CD4-positive, alpha-beta T cell (primary cell): ENCODE measurements at regions not wholly inside any gene's neighbourhood (a gene's known extent, or its start where the extent isn't known, plus 50 kb on each side); places are given as distances from the start of the nearest gene placed in this dataset.

ENCODE experiments used
- ATAC-seq: fragments of 200-7000 bp; cut with Tn5 transposase; one replicate; pipeline ENCODE4 v1.10.0; 2022; ENCODE audit warnings: mild to moderate bottlenecking; ENCODE audit not compliant: poor library complexity
- CTCF ChIA-PET: fragments of 350-600 bp; sonication (Branson Sonifier 250); formaldehyde crosslinking; loops from one replicate; lab custom pipeline; 2021; ENCODE audit warnings: antibody characterized with exemption, inconsistent platforms; lab: Charles Lee
- POLR2A ChIA-PET: fragments of 350-600 bp; sonication (Branson Sonifier 250); formaldehyde crosslinking; loops from one replicate; lab custom pipeline; 2021; ENCODE audit warnings: antibody characterized with exemption, inconsistent platforms; lab: Charles Lee
- DNase-seq, 14 experiments: peaks; one replicate each; pipeline ENCODE4 v3.0.0-alpha.2; 2013 to 2020; ENCODE audit warnings: mixed read lengths in 2 of 14
- H3K27ac ChIP-seq, 2 donors: one replicate each; pipeline versions ENCODE4 v1.5.1 to v1.7.0; 2013; ENCODE audit warnings: low read length in 2 of 2, low read depth in 1 of 2, mild to moderate bottlenecking in 1 of 2
- H3K27me3 ChIP-seq, 2 experiments: 1 replicate in 1 of 2; 2 replicates in 1 of 2; pipeline versions ENCODE4 v1.6.1 to v1.7.0; 2013; ENCODE audit warnings: low read length in 2 of 2, control low read depth in 1 of 2, mild to moderate bottlenecking in 1 of 2, moderate library complexity in 1 of 2; ENCODE audit not compliant: insufficient read depth in 2 of 2, control insufficient read depth in 1 of 2
- H3K36me3 ChIP-seq: one replicate; pipeline ENCODE4 v1.6.1; 2013; ENCODE audit warnings: low read length, control low read depth; ENCODE audit not compliant: insufficient read depth
- H3K4me1 ChIP-seq: one replicate; pipeline ENCODE4 v1.6.1; 2013; ENCODE audit warnings: low read length, control low read depth; ENCODE audit not compliant: insufficient read depth
- H3K4me3 ChIP-seq: one replicate; pipeline ENCODE4 v1.5.1; 2013; ENCODE audit warnings: mild to moderate bottlenecking, low read length, moderate library complexity
- H3K9me3 ChIP-seq, 2 experiments: 1 replicate in 1 of 2; 2 replicates in 1 of 2; pipeline versions ENCODE4 v1.6.1 to v1.7.0; 2013; ENCODE audit warnings: low read length in 2 of 2, mild to moderate bottlenecking in 2 of 2, control low read depth in 1 of 2, moderate library complexity in 1 of 2; ENCODE audit not compliant: control insufficient read depth in 1 of 2, insufficient read depth in 1 of 2
- H3K27ac Mint-ChIP-seq: one replicate; pipeline ENCODE4 v1.8.0; 2020; ENCODE audit warnings: mixed read lengths
- H3K27me3 Mint-ChIP-seq: one replicate; pipeline ENCODE4 v1.8.0; 2021; ENCODE audit warnings: mixed read lengths
- H3K36me3 Mint-ChIP-seq: one replicate; pipeline ENCODE4 v1.8.0; 2021; ENCODE audit warnings: low read depth, mixed read lengths
- H3K4me1 Mint-ChIP-seq: one replicate; pipeline ENCODE4 v1.8.0; 2021; ENCODE audit warnings: low read depth, mixed read lengths
- H3K4me3 Mint-ChIP-seq: one replicate; pipeline ENCODE4 v1.8.0; 2020; ENCODE audit warnings: mild to moderate bottlenecking, mixed read lengths
- H3K9me3 Mint-ChIP-seq: one replicate; pipeline ENCODE4 v1.8.0; 2020; ENCODE audit warnings: mixed read lengths
- intact Hi-C, 2 experiments: fragments of 100-400 bp; cut with DNase I in 1 of 2; cut with micrococcal nuclease in 1 of 2; formaldehyde crosslinking; loops; one replicate each; pipeline versions ENCODE4 v1.15.1 to v1.9.0; 2023 to 2025; cut with DNase I, micrococcal nuclease
- TF ChIP-seq, protein P1 (sequence below): fragments of 200-600 bp; IDR thresholded peaks from one replicate; pipeline ENCODE4 v1.8.0; 2022; ENCODE audit warnings: antibody characterized with exemption, mild to moderate bottlenecking

DNA sequence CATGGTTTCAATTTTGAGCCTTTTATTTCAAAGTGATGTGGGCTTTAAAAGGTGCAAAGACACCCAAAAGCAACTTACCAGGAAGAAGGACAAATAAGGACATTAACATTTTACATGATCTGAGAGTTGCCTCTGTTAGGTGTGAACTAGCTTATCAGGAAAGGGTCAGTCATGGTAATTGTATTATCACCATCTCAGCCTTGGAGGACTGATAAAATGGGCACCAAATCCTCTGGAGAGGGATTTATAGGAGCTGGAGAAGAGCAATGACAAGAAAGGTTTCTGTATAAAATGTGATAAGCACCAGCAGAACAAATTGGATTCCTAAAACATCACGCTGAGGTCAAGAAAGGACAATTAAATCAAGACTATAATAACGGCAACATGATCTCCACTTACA is 217.7 kb upstream of the PRICKLE1 start:
- ATAC-seq (no peak), DNase-seq (no peak)
- CTCF ChIA-PET: no interaction called here
- Mint-ChIP-seq H3K36me3 (no peaks in the 10 kb centered on the region), H3K9me3 (peaks cover 2% of the 10 kb centered on the region), H3K27ac (no peak overlapping the region), H3K4me1 (no peaks in the 10 kb centered on the region), H3K27me3 (no peaks in the 10 kb centered on the region), H3K4me3 (no peak overlapping the region)
- Histone ChIP-seq H3K27me3 (no peaks in the 10 kb centered on the region), H3K9me3 (no peaks in the 10 kb centered on the region), H3K27ac (no peak overlapping the region), H3K36me3 (no peaks in the 10 kb centered on the region), H3K4me3 (no peak overlapping the region), H3K4me1 (no peaks in the 10 kb centered on the region)
- POLR2A ChIA-PET: no interaction called here
- intact Hi-C loops: no loop called here
- TF ChIP-seq, protein P1, sequence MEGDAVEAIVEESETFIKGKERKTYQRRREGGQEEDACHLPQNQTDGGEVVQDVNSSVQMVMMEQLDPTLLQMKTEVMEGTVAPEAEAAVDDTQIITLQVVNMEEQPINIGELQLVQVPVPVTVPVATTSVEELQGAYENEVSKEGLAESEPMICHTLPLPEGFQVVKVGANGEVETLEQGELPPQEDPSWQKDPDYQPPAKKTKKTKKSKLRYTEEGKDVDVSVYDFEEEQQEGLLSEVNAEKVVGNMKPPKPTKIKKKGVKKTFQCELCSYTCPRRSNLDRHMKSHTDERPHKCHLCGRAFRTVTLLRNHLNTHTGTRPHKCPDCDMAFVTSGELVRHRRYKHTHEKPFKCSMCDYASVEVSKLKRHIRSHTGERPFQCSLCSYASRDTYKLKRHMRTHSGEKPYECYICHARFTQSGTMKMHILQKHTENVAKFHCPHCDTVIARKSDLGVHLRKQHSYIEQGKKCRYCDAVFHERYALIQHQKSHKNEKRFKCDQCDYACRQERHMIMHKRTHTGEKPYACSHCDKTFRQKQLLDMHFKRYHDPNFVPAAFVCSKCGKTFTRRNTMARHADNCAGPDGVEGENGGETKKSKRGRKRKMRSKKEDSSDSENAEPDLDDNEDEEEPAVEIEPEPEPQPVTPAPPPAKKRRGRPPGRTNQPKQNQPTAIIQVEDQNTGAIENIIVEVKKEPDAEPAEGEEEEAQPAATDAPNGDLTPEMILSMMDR: no peak

DNA sequence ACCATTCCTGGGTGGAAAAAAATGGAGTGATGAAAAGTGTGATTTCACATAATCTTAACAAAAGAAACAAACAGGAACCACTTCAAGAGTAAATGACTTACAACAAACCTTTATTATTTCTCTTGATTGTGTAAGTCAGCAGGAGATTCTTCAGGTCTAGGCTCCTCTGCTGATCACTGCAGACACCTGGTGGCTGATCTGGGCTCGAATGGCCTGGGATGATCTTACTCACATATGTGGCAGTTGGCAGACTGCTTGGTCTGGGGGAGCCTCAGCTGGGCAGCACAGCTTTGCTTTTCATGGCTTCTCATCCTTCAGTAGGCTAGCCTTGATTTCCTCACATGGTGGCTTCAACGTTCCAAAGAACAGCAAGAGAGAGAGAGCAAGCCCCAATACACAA is 215.4 kb upstream of the PRICKLE1 start:
- Histone ChIP-seq H3K4me3 (no peak overlapping the region), H3K27me3 (no peaks in the 10 kb centered on the region), H3K9me3 (no peaks in the 10 kb centered on the region), H3K27ac (no peak overlapping the region), H3K4me1 (no peaks in the 10 kb centered on the region), H3K36me3 (no peaks in the 10 kb centered on the region)
- intact Hi-C loops: no loop called here
- ChIA-PET CTCF (no interaction called here), POLR2A (no interaction called here)
- Mint-ChIP-seq H3K4me1 (no peaks in the 10 kb centered on the region), H3K9me3 (peaks cover 2% of the 10 kb centered on the region), H3K27me3 (no peaks in the 10 kb centered on the region), H3K36me3 (no peaks in the 10 kb centered on the region), H3K4me3 (no peak overlapping the region), H3K27ac (no peak overlapping the region)
- TF ChIP-seq, protein P1: no peak
- ATAC-seq: no peak
- no peak for DNase-seq

DNA sequence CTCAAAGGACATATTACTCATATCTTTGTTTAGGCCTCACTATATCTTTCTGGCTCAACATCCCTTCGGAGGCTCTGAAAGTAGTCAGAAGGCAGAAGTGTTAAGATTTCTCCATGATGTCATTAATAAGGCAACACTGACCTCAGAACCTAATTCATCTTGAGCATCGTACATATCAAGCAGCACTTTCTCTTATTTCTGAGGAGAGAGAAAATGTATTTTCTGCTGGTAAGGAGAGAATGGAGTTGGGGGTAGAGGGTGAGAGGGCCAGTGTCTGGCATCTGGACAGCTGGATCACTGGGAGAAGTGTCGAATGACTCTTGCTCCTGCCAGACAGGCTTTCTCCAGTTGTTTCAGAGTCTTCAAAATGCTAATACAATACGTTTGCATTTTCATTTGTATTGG is 213.2 kb upstream of the PRICKLE1 start:
- H3K36me3 ChIP-seq: no peaks in the 10 kb centered on the region
- H3K36me3 Mint-ChIP-seq: no peaks in the 10 kb centered on the region
- CTCF ChIA-PET: no interaction called here

More for the DNA sequence above, 213.2 kb upstream of the PRICKLE1 start:
- DNase-seq (no peak), ATAC-seq (no peak)
- TF ChIP-seq, protein P1: no peak
- Mint-ChIP-seq H3K4me3 (no peak overlapping the region), H3K27me3 (no peaks in the 10 kb centered on the region), H3K9me3 (no peaks in the 10 kb centered on the region), H3K27ac (no peak overlapping the region), H3K4me1 (no peaks in the 10 kb centered on the region)
- H3K27ac ChIP-seq: no peak overlapping the region
- H3K4me3 ChIP-seq: no peak overlapping the region
- H3K27me3 ChIP-seq: no peaks in the 10 kb centered on the region
- POLR2A ChIA-PET: no interaction called here
- H3K4me1 ChIP-seq: no peaks in the 10 kb centered on the region
- no peaks in the 10 kb centered on the region for H3K9me3 ChIP-seq
- intact Hi-C loops: no loop called here
